ENCODE measurements at regions not wholly inside any gene's neighbourhood (a gene's known extent, or its start where the extent isn't known, plus 50 kb on each side); places are given as distances from the start of the nearest gene placed in this dataset.

- Mint-ChIP-seq H3K36me3 (no peaks in the 10 kb centered on the region), H3K27me3 (ENCODE audit: low read depth) (no peaks in the 10 kb centered on the region), H3K4me3 (no peak overlapping the region), H3K27ac (no peak overlapping the region), H3K9me3 (no peaks in the 10 kb centered on the region), H3K4me1 (peaks cover 16% of the 10 kb centered on the region)
- DNase-seq (ENCODE audit: low spot score): no peak
- TF ChIP-seq NFYB (CRISPR knock-in tag; conservative IDR thresholded peaks at IDR 0.05; ENCODE audit: low read depth) (no peak), FOXK1 (CRISPR knock-in tag; IDR thresholded peaks at IDR 0.05) (no peak), SMAD3 (CRISPR knock-in tag; IDR thresholded peaks at IDR 0.05; ENCODE audit: borderline replicate concordance) (no peak), CTCF (IDR thresholded peaks at IDR 0.05) (no peak), ESRRA (CRISPR knock-in tag; IDR thresholded peaks at IDR 0.05; ENCODE audit: borderline replicate concordance) (no peak), ZNF263 (CRISPR knock-in tag; IDR thresholded peaks at IDR 0.05; ENCODE audit: low read depth) (no peak), PRDM15 (CRISPR knock-in tag; IDR thresholded peaks at IDR 0.05) (no peak), FOXP1 (CRISPR knock-in tag; IDR thresholded peaks at IDR 0.05; ENCODE audit: borderline replicate concordance) (no peak), CBFB (CRISPR knock-in tag; IDR thresholded peaks at IDR 0.05; ENCODE audit: low read depth) (no peak), GTF2I (CRISPR knock-in tag; conservative IDR thresholded peaks at IDR 0.05) (no peak), ZNF416 (CRISPR knock-in tag; IDR thresholded peaks at IDR 0.05) (no peak), EMX1 (CRISPR knock-in tag; IDR thresholded peaks at IDR 0.05) (no peak), CREM (CRISPR knock-in tag; IDR thresholded peaks at IDR 0.05) (no peak), ZNF232 (CRISPR knock-in tag; IDR thresholded peaks at IDR 0.05) (no peak), ZNF532 (CRISPR knock-in tag; IDR thresholded peaks at IDR 0.05; ENCODE audit: borderline replicate concordance) (no peak)
- TF ChIP-seq, protein P1, sequence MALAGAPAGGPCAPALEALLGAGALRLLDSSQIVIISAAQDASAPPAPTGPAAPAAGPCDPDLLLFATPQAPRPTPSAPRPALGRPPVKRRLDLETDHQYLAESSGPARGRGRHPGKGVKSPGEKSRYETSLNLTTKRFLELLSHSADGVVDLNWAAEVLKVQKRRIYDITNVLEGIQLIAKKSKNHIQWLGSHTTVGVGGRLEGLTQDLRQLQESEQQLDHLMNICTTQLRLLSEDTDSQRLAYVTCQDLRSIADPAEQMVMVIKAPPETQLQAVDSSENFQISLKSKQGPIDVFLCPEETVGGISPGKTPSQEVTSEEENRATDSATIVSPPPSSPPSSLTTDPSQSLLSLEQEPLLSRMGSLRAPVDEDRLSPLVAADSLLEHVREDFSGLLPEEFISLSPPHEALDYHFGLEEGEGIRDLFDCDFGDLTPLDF (CRISPR knock-in tag; IDR thresholded peaks at IDR 0.05): no peak
- TF ChIP-seq, protein P2, sequence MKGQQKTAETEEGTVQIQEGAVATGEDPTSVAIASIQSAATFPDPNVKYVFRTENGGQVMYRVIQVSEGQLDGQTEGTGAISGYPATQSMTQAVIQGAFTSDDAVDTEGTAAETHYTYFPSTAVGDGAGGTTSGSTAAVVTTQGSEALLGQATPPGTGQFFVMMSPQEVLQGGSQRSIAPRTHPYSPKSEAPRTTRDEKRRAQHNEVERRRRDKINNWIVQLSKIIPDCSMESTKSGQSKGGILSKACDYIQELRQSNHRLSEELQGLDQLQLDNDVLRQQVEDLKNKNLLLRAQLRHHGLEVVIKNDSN (CRISPR knock-in tag; IDR thresholded peaks at IDR 0.05): no peak
- TF ChIP-seq, protein P3, sequence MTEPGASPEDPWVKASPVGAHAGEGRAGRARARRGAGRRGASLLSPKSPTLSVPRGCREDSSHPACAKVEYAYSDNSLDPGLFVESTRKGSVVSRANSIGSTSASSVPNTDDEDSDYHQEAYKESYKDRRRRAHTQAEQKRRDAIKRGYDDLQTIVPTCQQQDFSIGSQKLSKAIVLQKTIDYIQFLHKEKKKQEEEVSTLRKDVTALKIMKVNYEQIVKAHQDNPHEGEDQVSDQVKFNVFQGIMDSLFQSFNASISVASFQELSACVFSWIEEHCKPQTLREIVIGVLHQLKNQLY (CRISPR knock-in tag; IDR thresholded peaks at IDR 0.05): no peak
- POLR2A ChIA-PET: no interaction called here
- CTCF ChIA-PET: interaction anchor here (1.6 kb wide), 1 partner anchor 162 kb away, joined by 6 read pairs; no protein-coding TSS in a partner anchor
- ATAC-seq: no peak
These were observed 88.2 kb upstream of the SLC25A33 start for GRCh38 chr1:9451081-9451480.

Data from WTC11 (cell line).